GM08714 (cell line): ENCODE measurements at regions not wholly inside any gene's neighbourhood (a gene's known extent, or its start where the extent isn't known, plus 50 kb on each side); places are given as distances from the start of the nearest gene placed in this dataset.

ENCODE experiments used
- H3K4me3 ChIP-seq: fragments of 200-500 bp; sonication (Bioruptor generic); 2 replicates; pipeline ENCODE4 v1.5.1; 2014; ENCODE audit warnings: mild to moderate bottlenecking, low read length, inconsistent platforms
- ZNF274 ChIP-seq: IDR thresholded peaks from 2 replicates; pipeline ENCODE4 v1.6.1; 2012; ENCODE audit warnings: mild to moderate bottlenecking, low read depth, low read length

DNA sequence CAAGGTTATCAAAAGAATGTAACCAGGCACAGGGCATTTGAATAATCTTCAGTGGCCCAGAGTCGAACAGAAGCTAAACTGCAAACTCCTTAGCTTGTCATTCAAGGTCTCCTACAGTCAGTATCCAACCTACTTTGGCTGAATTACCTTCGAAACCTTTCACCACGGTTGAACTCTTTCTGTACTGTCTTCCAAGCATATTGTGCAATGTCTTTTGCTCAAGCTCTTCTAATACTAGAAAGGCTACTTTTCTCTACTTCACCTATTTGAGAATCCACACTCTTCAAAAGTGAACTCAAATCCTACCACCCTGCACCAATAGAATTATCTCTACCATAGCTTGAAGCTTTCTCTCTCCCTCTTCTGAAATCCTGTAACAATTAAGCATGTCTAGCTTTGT, 142.9 kb downstream of the NR4A2 start:
- no peak overlapping the region for H3K4me3 ChIP-seq
- TF ChIP-seq ZNF274, result no peak

DNA sequence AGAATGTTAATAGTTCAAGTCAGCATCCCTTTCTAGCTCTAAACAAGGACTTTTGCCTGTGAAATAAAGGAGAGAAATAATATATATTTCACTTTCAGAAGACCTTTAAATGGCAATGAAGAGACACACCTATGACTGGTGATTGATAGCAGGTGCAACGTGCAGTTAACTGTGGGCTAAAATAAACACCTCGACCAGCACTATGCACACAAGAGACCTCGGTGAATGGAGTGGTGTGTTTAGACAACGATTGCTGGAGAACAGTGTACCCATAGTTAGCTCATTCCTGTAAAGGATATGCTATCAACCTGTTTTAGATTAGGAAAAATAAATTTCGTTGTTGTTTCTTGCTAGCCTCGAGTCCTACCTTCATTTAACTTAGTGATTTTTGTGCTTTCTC, 143.4 kb downstream of the NR4A2 start:
- no peak overlapping the region for H3K4me3 ChIP-seq
- TF ChIP-seq ZNF274, result no peak

DNA sequence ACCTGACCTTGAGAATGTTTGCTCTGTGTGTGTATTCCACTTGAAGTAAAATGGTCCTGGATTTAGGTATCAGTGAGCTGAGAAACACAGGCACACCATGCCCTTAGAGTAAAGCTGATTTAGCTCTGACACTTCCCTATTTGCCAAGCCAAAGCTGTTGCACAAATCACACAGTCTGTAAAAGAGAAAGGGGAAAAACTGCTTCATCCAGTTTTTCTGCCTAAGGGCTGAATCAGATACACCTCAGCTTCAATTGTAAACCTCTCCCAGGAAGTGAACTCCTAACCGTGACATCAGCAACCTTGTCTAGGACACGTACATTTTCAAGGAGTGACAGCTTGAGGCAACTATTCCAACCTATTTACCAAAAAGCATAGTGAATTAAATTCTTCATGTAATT, 150.4 kb downstream of the NR4A2 start:
- no peak overlapping the region for H3K4me3 ChIP-seq
- no peak for TF ChIP-seq ZNF274

DNA sequence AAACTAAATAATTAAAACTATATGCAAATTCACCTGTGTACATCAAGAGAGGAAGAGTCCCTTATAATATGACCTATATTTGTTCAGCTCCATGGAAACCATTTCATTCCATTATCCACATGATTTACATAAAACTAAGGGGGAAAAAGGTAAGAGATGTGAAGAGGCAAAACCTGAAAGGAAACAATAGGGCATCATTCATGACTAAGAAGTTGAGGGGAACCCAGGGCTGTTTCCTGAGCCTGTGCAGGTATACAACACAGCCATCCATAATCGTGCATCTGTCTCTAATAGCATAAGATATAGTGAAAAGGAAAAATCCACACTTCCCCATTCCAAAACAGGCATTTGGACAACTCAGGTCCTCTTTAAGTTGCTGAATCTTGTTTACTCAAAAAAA, 151.3 kb downstream of the NR4A2 start:
- TF ChIP-seq ZNF274, result no peak

DNA sequence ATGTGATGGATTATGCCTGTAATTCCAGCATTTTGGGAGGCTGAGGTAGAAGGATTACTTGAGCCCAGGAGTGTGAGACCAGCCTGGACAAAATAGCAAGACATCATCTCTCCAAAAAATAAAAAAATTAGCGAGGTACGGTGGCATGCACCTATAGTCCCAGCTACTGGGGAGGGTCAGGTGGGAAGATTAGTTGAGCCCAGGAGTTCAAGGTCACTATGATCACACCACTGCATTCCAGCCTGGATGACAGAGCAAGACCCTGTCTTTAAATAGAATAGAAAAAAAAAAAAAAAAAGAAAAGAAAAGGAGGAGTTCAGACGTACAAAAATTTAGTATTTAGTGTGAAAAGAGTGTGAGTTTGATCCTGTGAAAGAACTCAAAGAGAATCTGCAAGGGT, 154.9 kb downstream of the NR4A2 start:
- H3K4me3 ChIP-seq, result no peak overlapping the region
- TF ChIP-seq ZNF274, result no peak

More for the DNA sequence above, 151.3 kb downstream of the NR4A2 start:
- H3K4me3 ChIP-seq, result no peak overlapping the region

DNA sequence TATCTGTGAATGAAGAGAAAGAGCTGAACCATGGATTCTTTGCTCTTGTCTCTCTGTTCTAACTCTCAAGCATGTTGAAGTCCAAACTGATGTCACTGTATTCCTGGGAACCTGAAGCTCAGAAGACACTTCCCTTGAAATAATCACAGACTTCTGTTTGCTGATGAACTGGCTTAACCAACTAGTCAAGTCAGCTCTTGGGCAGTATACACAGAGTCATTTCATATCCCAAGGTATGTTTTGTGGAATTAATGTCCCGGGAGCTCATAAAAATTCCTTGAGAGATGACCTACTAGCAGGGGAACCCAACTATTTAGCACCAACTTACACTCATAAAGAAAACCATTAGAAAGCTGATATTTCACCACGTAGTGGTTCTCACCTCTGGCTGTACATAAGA, 156.6 kb downstream of the NR4A2 start:
- TF ChIP-seq ZNF274, result no peak
- H3K4me3 ChIP-seq, result no peak overlapping the region

DNA sequence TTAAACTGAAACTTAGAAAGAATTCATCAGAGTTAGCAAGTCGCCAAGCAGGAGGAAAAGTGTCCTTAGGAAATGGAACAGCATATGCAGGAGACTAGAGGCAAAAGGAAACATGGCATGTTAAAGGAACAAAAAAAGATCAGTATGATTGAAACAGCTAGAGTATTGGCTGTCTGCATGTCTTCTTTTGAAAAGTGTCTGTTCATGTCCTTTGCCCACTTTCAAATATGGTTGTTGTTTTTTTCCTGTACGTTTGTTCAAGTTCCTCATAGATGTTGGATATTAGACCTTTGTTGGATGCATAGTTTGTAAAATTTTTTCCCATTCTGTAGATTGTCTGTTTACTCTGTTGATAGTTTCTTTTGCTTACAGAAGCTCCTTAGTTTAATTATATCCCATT, 161.6 kb downstream of the NR4A2 start:
- H3K4me3 ChIP-seq, result no peak overlapping the region
- TF ChIP-seq ZNF274, result no peak

DNA sequence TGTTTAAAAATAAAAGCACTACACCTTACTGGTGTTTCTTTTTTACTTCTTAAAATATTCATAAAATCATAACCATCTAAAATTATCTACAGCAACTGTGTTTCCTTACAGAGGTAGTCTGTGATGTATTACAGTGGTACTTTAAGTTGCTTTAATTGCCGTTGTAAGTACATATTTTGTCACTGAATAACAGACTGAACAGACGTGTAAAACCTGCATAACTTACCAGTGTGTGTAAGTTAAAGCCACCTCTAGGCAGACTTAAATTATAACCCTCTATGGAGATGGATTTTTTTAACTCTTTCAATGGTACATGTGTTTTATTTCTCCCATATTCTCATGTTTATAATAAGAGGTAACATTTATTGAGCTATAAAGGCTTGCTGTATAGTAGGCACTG, 166.8 kb downstream of the NR4A2 start:
- H3K4me3 ChIP-seq, result no peak overlapping the region
- TF ChIP-seq ZNF274, result no peak

DNA sequence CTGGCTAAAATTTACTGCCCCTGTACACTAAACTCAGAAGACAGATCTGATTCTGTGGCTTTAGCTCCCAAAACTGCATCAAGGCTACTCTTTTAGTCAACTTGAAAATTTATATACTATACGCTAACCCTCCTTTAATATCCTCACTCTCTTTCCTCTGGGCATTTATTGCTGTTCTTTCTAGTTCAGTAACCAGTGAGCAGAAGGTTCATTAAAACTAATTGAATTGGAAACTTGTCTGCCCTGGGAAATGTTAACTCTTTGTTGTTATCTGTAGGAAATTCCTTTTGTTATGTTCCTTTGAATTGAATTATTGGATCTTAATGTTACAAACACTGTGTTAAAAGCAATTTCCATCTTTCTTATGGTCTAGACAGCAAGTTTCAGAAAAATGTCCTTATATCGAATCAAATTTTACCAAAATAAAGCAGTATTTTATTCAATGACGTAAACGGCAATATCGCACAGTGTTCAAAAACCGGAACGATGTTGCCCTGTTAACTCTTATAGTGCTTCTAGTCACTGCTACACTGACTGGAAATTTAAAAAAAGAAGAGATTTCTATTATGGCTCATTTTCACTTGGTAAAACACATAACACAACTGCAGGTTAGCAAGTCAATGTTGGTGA, 168.3 kb downstream of the NR4A2 start:
- H3K4me3 ChIP-seq, result no peak overlapping the region
- no peak for TF ChIP-seq ZNF274

DNA sequence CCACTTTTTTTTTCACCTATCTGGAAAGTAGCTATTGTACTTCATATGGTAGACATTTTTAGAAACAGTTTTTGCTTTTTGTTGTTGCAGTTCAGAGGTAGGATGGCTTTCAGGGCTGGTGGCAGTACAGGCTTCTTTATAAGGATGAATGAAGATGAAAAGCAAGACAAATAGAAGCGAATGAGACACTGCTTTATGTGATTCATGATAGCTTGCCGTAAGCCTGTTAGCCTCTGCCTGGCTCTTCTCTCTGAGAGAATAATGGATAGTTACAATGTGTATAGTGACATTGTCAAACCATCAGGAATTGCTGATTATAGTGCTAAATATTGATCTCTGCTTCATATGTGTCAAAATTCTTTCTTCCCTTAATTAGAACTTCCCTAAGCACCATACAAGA, 173.7 kb downstream of the NR4A2 start:
- no peak overlapping the region for H3K4me3 ChIP-seq
- no peak for TF ChIP-seq ZNF274

DNA sequence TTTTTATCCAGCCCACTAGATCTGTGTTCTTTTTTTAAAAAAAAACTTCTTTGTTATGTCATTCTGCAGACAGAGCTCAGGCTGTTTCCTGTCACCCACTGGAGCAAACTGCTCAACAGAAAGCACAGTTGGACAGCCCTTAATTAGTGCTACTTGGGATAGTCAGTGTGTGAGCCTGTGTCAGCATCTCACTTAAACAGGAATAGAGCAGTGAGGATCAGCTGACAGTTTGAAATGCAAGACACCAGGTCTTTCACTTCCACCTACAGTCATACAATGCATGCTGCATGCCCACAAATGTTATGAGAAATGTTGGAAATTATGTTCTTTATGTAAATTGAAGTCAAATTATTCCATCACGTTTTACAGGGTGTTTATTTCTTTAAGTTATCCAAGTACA, 174.9 kb downstream of the NR4A2 start:
- no peak for TF ChIP-seq ZNF274
- no peak overlapping the region for H3K4me3 ChIP-seq

DNA sequence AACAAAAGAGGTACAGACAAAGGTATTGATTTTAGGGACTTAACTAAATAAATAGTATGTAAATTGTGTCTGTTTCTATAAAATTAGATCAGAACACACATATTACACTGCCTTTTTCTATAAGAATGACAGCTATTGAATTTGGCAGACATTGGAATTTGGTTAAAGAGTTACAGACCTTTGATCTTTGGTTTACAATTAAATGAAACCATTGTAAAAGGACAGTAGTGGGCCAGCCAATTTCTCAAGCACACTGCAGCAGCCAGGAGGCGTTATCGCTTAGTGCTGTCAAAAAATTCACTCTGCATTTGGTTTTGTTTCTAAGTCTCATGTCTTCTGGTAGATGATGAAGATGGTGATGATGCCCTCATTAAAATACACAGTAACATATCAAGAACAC, 175.9 kb downstream of the NR4A2 start:
- TF ChIP-seq ZNF274, result no peak
- H3K4me3 ChIP-seq, result no peak overlapping the region

DNA sequence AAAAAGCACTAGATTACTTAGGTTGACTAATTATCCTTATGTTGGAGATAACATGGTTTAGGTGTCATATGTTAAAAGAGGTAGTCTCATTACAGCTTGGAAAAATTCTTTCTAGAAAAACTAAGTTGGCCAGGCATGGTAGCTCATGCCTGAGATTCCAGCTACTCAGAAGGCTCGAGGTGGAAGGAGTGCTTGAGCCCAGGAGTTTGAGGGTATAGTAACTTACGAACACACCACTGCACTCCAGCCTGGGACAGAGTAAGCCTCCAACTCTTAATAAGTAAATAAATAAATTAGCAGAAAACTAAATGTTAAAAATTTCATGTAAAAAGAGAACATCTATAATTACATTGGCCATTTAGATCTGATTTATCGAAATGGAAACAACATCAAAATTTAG, 177.2 kb downstream of the NR4A2 start:
- no peak for TF ChIP-seq ZNF274

DNA sequence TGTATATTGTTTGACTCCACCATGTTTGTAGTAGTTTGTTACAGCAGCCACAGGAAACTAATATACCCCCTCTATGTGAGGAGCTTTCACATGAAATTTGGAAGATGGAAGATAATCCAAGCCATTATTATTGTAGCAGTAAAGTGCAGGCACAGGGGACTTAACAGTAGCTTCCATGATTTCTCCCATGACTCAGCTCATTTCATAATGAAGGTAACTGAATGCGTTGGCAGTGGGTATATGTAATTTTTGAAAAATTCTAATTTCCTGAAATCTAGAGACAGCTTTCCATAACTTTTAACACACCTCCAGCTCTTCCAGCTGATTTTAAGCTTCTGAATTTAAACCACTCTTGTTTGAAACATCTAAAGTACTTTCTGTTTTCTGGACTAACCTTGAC, 181.2 kb downstream of the NR4A2 start:
- no peak for TF ChIP-seq ZNF274
- H3K4me3 ChIP-seq, result no peak overlapping the region

More for the DNA sequence above, 177.2 kb downstream of the NR4A2 start:
- H3K4me3 ChIP-seq, result no peak overlapping the region

DNA sequence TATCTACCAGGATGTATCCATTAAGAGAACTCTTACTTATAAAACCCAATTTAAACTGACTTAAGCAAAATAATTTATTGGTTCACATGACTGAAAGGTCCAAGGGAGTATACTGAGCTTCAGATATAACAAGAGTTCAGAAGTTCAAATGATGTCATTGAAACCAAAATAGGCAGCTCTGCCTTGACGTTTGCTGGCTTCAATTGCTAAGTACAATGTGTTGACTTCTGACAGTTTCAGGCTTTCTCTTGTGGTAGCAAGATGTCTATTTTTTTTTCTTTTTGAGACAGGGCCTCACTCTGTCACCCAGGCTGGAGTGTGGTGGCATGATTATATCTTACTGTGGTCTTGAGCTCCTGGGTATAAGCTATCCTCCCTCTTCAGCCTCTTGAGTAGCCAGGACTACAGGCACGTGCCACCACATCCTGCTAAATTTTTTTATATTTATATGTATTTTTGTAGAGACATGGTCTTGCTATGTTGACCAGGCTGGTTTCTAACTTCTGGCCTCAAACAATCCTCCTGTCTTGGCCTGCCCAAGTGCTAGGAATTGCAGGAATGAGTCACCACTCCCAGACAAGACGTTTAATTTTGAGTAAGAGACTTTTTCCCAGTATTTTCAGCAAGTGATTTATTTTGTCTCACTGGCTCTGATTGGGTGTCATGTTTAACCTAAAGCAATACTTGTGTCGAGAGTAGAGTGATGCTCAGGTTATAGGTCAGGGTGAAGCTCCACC, 184.8 kb downstream of the NR4A2 start:
- no peak for TF ChIP-seq ZNF274
- no peak overlapping the region for H3K4me3 ChIP-seq

DNA sequence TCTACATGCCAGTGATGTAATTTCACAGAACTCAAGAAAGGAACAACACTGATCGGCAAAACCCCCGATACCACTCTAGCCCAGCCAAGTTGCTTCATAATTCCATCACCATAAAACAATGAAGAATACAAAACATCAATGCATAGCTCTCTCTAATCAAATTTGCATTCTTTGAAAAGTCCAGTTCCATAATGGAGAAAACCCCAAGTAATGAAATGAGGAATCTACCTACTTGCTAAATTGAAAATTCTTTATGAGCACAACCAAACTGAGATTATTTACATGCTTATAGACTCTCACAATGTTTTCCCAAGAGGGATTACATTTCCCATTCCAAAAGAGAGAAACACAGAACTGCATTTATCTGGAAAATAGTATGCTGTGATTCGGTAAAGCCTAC, 186.5 kb downstream of the NR4A2 start:
- TF ChIP-seq ZNF274, result no peak

DNA sequence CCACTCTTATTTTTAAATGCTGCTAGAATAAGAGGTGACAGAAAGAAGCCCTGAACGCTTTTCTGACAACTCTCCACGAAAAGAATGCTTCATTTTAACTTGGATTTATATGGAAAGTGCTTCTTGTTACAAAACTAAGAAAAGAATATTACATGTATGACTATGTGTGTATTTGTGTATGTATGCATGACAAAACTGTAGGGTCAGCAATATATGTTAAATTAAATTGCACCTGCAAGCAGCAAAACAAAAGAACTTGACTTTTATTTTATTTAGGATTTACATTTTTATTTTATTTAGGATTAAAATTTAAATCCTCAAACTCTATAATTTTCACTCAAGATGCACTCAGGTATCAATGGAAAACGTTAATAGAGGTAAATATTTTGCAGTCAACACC, 187.1 kb downstream of the NR4A2 start:
- H3K4me3 ChIP-seq, result no peak overlapping the region
- no peak for TF ChIP-seq ZNF274

More for the DNA sequence above, 186.5 kb downstream of the NR4A2 start:
- H3K4me3 ChIP-seq, result no peak overlapping the region
